A204.1 (cell line): ENCODE measurements at regions not wholly inside any gene's neighbourhood (a gene's known extent, or its start where the extent isn't known, plus 50 kb on each side); places are given as distances from the start of the nearest gene placed in this dataset.
"Not testable (repeated sequence)": the region's sequence is repeated elsewhere in the genome, so short reads cannot be mapped to it uniquely, and the experiment has no call there.

Source experiments
- FAIRE-seq: peaks from 2 replicates; lab custom pipeline; 2012; peaks lifted over from hg19 to GRCh38; lab: Jason Lieb, UNC

DNA sequence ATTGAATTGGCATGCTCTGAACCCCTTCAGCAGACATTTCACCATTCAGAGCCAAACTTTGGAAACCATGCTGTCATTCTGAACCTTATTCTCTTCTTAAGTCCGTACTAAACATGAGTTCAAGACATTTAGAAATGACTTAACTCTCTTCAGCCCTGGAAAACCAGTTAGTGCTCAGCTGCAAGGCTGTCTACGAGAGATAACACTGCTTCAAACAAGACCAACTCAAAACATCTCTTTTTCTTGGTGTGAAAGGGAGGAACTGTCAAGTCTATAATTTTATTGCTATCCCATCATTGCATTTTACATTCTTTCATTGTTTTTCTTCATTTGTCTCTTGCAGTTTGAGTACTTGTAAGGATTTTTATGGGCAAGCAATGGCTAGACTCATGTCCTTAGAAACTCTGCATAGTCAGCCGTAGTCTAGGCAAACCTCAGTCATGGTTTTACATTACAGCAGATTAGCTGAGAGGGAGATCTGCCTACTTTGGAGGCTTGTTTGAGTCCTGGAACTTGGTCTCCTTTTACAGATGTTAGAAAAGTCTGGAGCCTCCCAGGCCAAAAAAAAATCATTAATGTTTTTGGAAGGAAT lies 120.6 kb upstream of the JADE1 start:
- FAIRE-seq: no peak

DNA sequence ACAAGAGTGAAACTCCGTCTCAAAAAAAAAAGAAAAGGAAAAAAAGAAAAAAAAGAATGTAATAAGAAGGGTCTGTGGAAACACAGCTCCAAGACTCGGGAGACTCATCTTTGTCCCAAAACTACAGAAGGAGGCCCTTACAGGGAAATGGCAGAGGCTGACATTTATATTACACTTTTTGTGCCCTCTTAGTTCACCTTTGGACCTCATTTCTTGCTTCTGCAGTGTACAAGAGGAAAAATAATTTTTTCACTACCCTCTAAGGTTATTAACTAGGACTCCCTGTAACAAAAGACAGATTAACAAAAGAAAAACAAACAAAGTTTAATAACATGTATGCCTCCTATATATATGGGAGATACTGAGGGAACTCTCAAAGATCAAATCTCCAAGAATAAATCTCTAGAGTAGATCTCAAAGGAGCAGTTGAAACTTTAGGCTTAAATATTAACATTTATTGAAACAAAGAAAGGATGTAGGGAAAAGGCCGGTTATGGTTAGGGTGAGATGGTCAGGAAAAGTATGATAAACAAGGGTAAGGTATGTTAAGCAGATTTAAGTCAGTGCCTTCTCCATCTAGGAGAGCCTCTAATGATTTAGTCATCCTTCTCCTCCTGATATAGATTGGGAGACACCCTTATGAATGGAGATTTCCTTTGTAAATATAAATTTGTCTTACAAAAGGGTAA lies 121.3 kb upstream of the JADE1 start:
- FAIRE-seq: no peak

- no peak for FAIRE-seq
Observed at GRCh38 chr4:128686810-128687209, 122.7 kb upstream of the JADE1 start.

DNA sequence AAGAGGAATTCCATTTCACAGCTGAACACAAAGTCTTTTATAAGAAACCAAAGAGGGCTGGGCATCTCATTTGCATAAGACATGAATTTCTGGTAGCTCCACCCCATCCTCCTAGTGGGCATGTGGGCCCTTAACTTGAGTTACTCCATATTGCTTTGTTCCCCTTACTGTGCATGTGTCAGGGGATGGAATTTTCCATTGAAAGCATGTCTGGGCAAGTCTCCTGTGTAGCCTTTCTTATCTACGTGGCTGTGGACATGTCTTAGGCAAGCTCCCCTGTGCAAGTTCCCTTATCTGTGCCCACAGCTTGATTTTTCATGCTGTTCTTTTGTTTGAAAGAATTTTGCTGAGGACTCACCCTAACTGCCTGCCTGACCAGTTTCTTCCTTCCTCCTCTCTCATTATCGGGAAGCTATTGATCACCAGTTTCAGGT lies 123.5 kb upstream of the JADE1 start:
- no peak for FAIRE-seq

- FAIRE-seq: no peak
Observed at GRCh38 chr4:128684016-128684415, 125.5 kb upstream of the JADE1 start.

GRCh38 chr4:128682942-128683666 lies 126.4 kb upstream of the JADE1 start:
- no peak for FAIRE-seq

DNA sequence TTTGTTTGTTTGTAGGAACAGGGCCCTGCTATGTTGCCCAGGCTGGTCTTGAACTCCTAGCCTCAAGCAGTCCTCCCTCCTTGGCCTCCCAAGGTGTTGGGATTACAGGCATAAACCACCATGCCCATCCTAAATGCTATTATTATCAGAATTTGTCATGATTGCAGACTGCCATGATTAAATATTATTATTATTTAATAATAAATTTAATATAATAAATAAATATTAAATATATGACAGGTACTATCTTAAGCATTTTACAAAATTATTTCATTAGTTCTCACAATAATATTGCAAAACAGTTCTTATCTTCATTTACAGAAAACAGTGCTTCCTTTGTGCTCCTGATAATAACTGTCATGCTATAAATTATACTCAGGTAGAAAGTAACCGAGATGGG lies 133.4 kb upstream of the JADE1 start:
- no peak for FAIRE-seq

DNA sequence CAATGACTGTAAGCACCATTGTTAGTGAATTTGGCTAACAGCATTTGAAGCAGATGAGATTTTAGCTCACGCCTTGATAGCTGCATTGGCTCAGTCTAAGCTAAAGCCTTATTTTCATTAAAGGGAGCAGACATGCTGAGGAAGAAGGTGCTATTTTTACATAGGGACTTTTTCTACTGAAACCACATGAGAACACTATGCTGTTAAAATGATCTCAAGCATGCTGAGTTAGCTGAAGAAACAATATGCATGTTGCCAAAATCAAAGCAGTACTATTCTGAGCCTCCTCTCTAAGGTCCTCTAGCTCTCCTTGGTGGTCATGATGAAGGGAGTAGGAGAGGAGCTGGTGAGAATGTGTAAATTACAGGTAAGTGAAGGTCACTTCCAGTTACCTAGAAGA lies 134.4 kb upstream of the JADE1 start:
- FAIRE-seq: no peak

DNA sequence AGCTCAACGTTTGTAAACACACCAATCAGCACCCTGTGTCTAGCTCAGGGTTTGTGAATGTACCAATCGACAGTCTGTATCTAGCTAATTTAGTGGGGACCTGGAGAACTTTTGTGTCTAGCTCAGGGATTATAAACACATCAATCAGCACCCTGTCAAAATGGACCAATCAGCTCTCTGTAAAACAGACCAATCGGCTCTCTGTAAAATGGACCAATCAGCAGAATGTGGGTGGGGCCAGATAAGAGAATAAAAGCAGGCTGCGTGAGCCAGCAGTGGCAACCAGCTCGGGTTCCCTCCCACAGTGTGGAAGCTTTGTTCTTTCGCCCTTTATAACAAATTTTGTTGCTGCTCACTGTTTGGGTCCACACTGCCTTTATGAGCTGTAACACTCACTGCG lies 136.3 kb upstream of the JADE1 start:
- not testable (repeated sequence) for FAIRE-seq

DNA sequence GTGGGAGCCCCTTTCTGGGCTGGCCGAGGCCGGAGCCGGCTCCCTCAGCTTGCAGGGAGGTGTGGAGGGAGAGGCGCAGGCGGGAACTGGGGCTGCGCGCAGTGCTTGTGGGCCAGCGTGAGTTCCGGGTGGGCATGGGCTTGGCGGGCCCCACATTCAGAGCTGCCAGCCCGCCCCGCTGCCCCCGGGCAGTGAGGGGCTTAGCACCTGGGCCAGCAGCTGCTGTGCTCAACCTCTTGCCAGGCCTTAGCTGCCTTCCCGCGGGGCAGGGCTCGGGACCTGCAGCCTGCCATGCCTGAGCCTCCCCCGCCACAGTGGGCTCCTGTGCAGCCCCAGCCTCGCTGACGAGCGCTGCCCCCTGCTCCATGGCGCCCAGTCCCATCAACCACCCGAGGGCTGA lies 136.9 kb upstream of the JADE1 start:
- FAIRE-seq: not testable (repeated sequence)

GRCh38 chr4:128670513-128670912 lies 139.0 kb upstream of the JADE1 start:
- FAIRE-seq: no peak

DNA sequence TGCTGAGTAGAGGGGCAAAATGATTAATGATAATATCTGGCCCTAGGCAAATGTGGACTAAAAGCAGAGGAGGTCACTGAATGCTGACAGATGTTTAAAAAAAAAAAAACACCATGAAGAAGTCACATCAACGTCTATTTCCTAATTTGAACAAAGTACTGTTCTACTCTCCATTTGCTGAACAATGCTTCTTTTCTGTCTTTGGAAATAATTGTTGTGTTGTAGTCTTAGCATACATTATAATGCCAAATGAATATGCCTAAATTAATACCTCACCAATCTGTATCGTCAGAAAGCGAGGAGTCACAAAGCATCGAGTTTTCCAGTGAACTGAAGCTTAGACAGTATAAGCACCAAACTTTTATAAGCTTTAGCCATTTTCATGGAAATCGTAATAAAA lies 140.9 kb upstream of the JADE1 start:
- no peak for FAIRE-seq

- no peak for FAIRE-seq
Observed at GRCh38 chr4:128665514-128665913, 144.0 kb upstream of the JADE1 start.

GRCh38 chr4:128663325-128663724 lies 146.2 kb upstream of the JADE1 start:
- FAIRE-seq: no peak

DNA sequence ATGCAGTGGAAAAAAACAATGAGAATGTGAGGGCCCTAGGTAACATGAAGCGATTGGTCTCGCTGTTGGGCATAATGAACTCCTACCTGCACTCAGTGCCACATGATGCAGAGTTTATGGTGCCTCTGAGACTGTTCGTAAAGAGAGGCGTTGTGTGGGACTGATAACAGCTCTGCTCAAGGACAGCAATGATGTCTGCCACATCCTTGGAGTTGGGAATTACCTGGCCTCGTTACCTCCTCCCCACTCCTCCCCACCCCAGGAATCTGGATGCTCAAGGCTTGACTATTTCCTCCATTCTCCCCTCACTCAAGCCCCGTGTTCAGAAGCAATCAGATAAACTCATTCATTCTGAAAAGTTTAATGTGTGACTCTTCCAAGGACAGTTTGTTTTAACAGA lies 148.0 kb upstream of the JADE1 start:
- no peak for FAIRE-seq

DNA sequence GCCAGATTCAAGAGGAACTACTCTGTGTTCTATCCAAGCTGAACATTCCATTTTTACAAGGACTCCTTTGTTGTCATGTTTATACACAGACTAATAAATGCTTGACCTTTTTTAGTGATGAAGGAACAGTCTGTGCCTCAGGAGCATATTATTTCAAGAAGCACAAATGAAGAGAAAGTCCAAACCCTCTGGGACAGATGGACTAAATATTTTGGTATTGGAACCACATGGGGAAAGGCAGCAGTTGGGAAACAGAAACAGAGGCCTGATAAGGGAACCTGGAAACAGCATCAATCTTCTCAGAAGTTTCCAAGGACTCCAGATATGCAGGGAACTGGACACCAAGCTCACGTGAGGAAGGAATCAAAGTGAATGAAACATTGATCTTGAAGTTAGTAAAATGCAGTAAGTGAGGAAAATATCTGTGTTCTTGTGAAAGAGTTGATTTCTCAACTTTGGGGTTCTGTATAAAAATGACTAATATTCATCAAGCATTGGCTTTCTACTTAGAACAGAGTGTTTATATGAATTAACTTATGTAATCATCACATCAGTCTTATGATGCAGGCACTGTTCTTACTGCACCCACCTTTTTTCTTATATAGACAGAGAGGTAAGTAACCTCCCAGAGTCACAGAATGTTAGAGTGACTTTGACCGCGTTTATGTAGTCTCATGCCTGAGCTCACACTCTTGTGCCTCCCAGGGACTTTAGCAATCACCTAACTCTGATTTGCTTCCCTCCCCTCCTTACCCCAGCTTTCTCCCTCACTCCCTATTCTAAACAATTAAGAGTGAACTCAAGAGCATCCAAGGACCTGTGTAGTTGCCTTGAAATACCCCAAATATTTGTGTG lies 148.9 kb upstream of the JADE1 start:
- no peak for FAIRE-seq

- FAIRE-seq: no peak
Observed at GRCh38 chr4:128658214-128658631, 151.3 kb upstream of the JADE1 start.

- no peak for FAIRE-seq
Observed at GRCh38 chr4:128657638-128658037, 151.9 kb upstream of the JADE1 start.

DNA sequence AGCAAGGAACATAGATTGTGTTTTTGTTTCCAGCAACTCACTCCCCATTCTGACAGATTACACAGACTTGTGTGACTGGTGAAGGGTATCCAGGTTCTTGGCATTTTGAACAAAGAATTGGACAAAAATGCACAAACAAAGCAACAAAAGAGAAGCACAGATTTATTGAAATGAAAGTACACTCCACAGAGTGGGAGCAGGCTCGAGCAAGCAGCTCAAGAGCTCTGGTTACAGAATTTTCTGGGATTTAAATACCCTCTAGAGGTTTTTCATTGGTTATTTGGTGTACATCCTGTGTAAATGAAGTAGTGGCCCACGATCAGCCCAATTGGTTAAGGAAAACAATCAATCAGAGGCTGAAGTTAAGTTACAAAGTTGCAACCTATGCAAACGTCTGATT lies 155.0 kb upstream of the JADE1 start:
- FAIRE-seq: no peak

- FAIRE-seq: no peak
Observed at GRCh38 chr4:128653527-128654444, 155.7 kb upstream of the JADE1 start.

GRCh38 chr4:128649575-128650205 lies 159.8 kb upstream of the JADE1 start:
- no peak for FAIRE-seq
